SK-N-SH (cell line): ENCODE measurements at regions not wholly inside any gene's neighbourhood (a gene's known extent, or its start where the extent isn't known, plus 50 kb on each side); places are given as distances from the start of the nearest gene placed in this dataset.

ENCODE experiments used
- JUND ChIP-seq: IDR thresholded peaks from 2 replicates; pipeline ENCODE4 v1.4.0; 2012
- TEAD4 ChIP-seq: IDR thresholded peaks from 2 replicates; pipeline ENCODE4 v1.4.0; 2012; ENCODE audit warnings: mild to moderate bottlenecking, borderline replicate concordance; ENCODE audit not compliant: insufficient read depth
- YY1 ChIP-seq: IDR thresholded peaks from 2 replicates; pipeline ENCODE4 v1.4.0; 2012; ENCODE audit warnings: low read depth, mild to moderate bottlenecking
- TF ChIP-seq, protein P1 (sequence below): IDR thresholded peaks from 2 replicates; pipeline ENCODE4 v1.6.1; 2012; ENCODE audit warnings: mild to moderate bottlenecking, low read depth, low read length, moderate library complexity
- TF ChIP-seq, protein P2 (sequence below): fragments of 200-600 bp; sonication (generic); IDR thresholded peaks from 2 replicates; pipeline ENCODE4 v1.6.1; 2017; ENCODE audit warnings: antibody characterized with exemption, mild to moderate bottlenecking, moderate library complexity

DNA sequence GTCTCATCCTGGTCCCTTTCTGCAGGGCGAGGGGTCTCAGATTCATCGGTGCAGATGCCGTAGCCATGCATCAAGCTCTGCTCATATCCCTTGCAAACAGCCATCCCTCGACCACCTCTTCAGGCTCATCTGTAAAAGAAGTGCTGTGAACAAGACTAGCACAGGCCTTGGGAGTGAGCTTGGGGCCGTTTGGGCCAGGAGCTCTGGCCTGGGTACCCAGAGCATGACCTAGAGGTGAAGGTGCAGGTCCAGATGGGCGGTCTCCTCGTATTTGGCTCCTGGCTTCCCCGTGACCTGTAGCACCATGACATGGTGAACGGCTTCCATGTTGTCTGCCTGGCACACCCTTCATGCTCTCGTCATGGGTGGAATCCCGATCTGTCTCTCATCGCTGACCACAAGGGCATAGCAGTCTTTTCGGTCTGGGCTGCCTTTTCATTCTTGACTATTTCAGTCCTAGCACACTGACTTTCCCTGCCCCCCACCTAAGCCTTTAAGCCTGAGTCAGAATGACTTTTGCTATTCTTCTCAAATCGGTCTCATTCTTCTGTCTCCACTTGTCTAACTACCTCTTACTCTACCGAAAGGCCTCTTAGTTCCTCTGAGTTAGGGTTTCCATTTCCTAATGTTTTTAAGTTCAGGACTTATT lies 216.0 kb downstream of the FOXL1 start:
- TF ChIP-seq, protein P1, sequence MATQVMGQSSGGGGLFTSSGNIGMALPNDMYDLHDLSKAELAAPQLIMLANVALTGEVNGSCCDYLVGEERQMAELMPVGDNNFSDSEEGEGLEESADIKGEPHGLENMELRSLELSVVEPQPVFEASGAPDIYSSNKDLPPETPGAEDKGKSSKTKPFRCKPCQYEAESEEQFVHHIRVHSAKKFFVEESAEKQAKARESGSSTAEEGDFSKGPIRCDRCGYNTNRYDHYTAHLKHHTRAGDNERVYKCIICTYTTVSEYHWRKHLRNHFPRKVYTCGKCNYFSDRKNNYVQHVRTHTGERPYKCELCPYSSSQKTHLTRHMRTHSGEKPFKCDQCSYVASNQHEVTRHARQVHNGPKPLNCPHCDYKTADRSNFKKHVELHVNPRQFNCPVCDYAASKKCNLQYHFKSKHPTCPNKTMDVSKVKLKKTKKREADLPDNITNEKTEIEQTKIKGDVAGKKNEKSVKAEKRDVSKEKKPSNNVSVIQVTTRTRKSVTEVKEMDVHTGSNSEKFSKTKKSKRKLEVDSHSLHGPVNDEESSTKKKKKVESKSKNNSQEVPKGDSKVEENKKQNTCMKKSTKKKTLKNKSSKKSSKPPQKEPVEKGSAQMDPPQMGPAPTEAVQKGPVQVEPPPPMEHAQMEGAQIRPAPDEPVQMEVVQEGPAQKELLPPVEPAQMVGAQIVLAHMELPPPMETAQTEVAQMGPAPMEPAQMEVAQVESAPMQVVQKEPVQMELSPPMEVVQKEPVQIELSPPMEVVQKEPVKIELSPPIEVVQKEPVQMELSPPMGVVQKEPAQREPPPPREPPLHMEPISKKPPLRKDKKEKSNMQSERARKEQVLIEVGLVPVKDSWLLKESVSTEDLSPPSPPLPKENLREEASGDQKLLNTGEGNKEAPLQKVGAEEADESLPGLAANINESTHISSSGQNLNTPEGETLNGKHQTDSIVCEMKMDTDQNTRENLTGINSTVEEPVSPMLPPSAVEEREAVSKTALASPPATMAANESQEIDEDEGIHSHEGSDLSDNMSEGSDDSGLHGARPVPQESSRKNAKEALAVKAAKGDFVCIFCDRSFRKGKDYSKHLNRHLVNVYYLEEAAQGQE: no peak
- no peak for TF ChIP-seq JUND
- TF ChIP-seq, protein P2, sequence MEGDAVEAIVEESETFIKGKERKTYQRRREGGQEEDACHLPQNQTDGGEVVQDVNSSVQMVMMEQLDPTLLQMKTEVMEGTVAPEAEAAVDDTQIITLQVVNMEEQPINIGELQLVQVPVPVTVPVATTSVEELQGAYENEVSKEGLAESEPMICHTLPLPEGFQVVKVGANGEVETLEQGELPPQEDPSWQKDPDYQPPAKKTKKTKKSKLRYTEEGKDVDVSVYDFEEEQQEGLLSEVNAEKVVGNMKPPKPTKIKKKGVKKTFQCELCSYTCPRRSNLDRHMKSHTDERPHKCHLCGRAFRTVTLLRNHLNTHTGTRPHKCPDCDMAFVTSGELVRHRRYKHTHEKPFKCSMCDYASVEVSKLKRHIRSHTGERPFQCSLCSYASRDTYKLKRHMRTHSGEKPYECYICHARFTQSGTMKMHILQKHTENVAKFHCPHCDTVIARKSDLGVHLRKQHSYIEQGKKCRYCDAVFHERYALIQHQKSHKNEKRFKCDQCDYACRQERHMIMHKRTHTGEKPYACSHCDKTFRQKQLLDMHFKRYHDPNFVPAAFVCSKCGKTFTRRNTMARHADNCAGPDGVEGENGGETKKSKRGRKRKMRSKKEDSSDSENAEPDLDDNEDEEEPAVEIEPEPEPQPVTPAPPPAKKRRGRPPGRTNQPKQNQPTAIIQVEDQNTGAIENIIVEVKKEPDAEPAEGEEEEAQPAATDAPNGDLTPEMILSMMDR: no peak
- no peak for TF ChIP-seq TEAD4
- no peak for TF ChIP-seq YY1
